M059J (cell line): ENCODE measurements at regions not wholly inside any gene's neighbourhood (a gene's known extent, or its start where the extent isn't known, plus 50 kb on each side); places are given as distances from the start of the nearest gene placed in this dataset.

Source experiments
- DNase-seq: peaks from one replicate; pipeline ENCODE4 v3.0.0-alpha.2; 2012; ENCODE audit warnings: low read depth

DNA sequence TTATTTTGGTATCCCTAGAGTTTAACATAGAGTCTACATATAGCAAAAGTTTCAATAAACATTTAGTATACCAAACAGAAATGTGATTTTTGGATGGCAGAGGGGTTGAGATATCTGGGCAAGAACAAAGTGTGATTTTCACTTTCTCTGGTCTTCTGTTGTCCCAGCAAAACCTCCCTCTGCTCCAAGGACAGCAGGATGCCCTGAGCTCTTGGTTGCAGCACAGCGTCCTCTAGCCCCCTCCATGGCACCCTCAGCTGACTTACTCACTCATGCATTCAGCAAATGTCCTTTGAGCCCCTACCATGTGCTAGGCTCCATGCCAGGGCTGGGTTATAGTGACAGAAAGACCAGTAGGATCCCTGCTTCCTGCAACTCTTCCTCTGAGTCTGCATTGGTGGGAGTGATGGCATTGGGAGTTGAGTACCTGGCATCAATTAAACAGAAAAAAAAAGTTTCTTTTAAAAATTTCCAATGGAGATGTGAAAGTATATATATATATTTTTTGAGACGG, 104.8 kb upstream of the UBL3 start:
- DNase-seq, result no peak

DNA sequence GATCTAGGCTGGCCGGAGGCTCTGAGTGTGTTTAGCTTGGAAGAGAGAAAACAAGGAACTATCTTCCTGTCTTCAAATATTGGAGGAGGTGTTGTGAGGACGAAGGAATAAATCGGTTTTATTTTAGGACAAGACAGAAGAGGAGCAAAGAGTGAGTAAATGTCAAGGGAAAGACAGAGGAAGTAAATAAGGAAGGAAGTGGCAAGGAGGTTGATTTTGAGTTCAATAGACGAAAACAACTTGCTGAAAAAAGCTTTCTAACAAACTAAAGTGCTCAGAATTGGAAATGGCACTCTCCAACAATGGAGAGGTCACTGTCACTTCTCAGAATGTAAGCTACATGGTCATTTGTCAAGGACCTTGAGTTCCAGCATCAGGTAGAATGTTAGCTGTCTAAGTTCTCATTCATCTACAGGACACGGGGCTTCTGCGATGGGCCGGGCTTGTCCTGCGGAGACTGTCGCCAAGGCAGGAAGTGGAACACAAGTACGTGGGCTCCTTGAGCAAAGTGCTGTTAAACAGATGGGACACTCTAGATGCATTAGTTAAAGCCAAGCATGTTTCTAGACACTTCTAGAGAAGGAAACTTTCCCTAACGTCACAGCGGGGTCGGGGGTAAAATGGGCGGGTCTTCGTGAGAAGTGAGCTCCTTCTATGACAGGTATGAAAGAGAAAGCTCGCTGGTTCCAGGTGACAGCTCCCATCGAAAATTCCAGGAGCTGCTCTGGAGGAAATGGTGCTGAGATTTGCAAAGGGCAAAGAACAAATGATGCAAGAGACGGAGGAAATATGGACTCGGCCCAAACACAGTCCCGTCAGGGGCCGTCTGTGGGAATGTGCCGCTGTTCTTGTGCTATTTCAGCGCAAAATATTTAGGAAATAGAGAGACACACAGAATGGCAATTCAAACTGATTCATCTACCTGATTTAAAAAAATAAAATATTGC, 103.9 kb upstream of the UBL3 start:
- no peak for DNase-seq

DNA sequence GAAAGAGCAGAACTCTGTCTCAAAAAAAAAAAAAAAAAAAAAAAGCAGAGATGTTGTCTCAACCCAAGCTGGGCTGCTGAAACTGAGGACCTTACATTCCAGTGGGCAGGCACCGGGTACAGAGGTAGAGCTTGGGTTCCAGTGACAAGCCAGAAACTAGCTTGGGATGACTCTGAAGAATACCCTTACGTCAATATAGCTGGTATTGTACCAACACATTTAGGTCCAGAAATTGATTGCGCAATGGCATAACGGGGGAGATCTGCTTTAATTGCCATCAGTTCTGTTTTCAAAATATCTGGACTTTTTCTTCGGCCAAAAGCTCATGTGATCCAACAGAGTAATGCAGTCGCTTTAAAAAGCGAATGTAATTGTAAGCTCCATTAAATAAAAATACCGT, 103.1 kb upstream of the UBL3 start:
- no peak for DNase-seq

- DNase-seq, result no peak
These were observed 101.8 kb upstream of the UBL3 start for GRCh38 chr13:29952245-29952644.

DNA sequence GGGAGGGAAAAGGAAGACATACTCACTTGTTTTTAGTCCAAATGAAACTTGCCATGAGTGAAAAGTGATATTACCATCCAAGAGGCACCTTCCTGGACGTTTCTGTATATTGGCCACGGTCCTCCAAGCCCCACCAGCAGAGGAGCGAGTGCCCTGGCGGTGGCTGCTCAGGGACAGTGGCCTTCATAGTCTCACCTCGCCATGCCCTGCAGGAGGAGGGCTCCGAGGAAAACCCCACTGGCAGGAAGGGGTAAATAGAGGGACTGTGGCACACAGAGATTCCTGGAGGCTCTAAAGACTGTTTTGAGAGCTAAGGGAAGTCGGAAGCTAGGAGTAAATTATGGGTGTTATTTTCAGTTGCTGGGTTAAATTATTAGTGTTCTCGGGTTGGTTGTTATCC, 98.4 kb upstream of the UBL3 start:
- no peak for DNase-seq

DNA sequence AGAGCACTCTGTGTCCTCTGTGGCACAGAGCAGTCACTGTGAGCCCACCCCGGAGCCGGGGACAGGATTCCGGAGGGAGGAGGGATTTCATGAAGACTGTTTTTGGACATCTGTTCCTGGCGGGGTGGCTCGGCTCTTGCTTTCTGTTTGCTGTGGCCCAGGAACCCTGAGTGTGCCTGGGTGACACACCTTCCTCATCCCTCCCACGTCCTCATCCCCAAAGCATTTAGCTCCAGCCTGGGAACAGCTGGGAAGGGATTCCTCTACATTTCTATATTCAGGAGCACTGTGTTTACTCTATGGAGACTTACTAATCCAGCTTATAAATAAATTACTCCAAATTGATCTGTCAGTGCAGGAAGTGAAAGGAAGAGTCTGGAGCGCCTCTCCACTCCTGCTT, 97.8 kb upstream of the UBL3 start:
- DNase-seq, result peak; percentile 14

GRCh38 chr13:29947839-29948238, 97.4 kb upstream of the UBL3 start:
- DNase-seq, result no peak

GRCh38 chr13:29946093-29946492, 95.7 kb upstream of the UBL3 start:
- no peak for DNase-seq

- no peak for DNase-seq
These were observed 93.3 kb upstream of the UBL3 start for GRCh38 chr13:29943686-29944085.

DNA sequence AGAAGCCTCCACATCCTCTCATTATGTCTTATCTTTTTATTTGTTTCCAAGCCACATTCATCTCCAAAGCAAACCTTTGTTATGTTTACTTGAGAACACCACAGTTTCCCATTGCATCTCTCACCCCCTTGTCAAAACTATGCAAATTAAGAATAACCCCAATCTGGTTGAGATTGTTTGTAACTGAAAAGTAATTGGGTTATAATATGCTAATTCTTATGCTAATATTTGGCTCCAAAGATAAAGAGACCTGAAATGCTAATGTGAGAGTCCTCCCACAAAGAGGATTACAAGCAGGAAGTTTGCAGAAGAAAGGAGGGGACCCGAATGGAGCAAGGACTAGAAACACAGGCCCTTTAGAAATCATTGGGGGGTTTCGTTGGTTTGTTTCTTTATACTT, 92.9 kb upstream of the UBL3 start:
- DNase-seq, result no peak

GRCh38 chr13:29940715-29941114, 90.3 kb upstream of the UBL3 start:
- no peak for DNase-seq

GRCh38 chr13:29939158-29939557, 88.7 kb upstream of the UBL3 start:
- DNase-seq, result no peak

DNA sequence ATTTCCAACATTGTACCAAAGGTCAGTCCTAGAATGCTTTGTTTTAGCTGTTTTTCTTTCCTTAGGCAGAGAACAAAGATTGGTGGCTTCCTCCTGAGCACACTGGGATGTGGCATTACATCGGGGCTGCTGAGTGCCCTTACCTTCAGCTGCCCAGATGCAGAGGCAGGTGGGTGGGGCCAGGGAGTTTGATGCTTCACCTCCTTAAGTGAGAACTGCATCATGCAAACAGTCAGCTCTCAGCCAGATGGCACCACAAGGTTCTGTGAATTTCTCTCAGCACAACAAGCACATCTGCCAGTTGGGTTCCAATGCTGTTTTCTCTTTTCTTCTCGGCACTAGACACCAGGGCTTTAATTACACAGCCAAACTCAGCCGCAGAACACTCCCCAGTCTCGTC, 87.4 kb upstream of the UBL3 start:
- DNase-seq, result no peak

GRCh38 chr13:29937379-29937778, 87.0 kb upstream of the UBL3 start:
- no peak for DNase-seq

GRCh38 chr13:29936956-29937355, 86.5 kb upstream of the UBL3 start:
- no peak for DNase-seq

DNA sequence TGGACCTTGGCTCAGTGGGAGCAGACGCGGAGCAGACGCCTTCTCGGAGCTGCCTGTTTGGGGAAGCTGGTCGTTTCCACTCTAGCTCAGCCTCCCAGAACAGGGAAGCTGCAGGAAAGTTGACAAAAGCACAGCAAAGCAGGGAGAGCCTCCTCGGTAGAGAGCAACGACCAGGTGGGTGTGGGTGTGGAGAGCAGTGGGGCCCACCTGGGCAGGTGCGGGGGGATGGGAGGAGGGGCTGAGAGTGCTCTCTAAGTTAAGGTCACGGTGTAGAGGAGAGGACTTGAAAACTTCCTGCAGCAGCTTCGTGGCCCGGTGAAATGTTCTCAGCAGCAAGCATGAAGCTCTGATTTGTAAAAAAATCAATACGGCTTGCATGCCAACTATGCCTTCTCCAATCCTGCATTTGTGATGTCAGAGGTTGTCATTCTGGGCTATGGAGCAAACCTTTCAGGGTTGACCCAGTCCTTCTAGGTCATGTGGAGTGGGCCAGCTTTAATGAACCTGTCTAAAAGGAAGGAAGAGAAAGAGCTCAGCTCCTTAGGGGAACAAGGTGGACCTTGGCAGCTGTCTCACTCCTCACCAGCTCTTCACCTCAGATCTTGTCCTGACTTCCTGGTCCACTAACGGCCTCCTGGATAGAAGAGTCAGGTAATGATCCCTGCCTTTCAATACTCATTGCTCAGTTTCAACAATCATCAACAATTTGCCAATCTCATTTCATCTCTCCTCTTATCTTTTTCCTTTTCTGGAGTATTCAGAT, 85.8 kb upstream of the UBL3 start:
- DNase-seq, result no peak

- no peak for DNase-seq
These were observed 85.0 kb upstream of the UBL3 start for GRCh38 chr13:29935309-29935981.

GRCh38 chr13:29934531-29935308, 84.3 kb upstream of the UBL3 start:
- no peak for DNase-seq

- DNase-seq, result no peak
These were observed 83.0 kb upstream of the UBL3 start for GRCh38 chr13:29933401-29933800.

DNA sequence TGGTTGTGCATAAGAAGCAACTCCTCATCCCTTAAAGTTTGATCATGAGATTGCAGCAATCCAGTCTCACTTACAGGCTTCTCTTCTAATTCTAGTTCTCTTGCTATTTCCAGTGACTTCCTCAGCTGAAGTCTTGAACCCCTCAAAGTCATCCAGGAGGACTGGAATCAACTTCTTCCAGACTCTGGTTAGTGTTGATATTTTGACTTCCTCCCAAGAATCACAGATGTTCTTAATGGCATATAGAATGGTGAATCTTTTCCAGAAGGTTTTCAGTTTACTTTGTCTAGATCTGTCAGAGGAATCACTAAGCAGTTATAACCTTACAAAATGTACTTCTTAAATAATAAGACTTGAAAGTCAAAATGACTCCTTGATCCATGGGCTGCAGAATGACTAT, 81.3 kb upstream of the UBL3 start:
- DNase-seq, result no peak

DNA sequence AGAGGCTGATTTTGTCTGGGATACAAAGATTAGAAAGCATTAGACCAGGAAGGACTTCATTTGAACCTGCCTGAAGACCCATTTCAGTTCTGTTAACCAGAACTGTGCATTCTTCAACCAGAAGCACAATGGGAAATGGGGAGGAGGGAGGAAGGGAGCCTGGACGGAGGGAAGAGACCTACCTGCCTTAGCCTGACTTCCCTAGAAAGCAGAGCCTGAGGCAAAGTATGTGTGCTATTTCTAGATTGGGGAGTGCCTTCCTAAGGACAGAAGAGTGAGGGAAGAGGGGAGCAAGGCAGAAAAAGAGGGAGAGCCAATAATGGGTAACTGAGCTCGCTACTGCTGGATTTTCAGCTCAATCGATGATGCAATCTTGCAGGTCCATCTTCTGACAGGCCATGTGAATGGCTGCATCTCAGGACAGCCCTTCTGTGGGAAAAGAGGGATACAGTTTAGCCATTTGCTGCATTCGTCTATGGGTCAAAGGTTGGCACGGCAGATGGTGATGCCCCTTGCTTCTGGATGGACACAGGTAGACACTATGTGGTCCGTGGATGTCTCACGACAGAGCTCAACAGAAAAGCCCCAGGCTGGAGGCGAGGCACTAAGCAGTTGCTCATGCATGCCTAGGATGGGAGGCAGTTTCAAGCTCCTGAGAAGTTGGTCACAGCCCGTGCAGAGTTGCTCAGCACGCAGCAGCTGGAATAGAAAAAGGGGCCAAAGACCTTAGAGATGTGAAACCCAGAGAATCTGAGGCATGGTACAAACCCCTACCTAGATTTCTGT, 78.8 kb upstream of the UBL3 start:
- DNase-seq, result no peak
